Natural killer cell (primary cell): ENCODE measurements at regions not wholly inside any gene's neighbourhood (a gene's known extent, or its start where the extent isn't known, plus 50 kb on each side); places are given as distances from the start of the nearest gene placed in this dataset.

ENCODE experiments used
- ATAC-seq, 3 donors: fragments of 150-1000 bp in 2 of 3; fragments of 200-7000 bp in 1 of 3; cut with Tn5 transposase; 1 replicate in 1 of 3; 2 replicates in 2 of 3; pipeline ENCODE4 v1.10.0; 2021; ENCODE audit warnings: mild to moderate bottlenecking in 2 of 3, moderate library complexity in 2 of 3
- DNase-seq, 2 donors: peaks; one replicate each; pipeline versions ENCODE4 v3.0.0 to v3.0.0-alpha.2; 2013 to 2021; ENCODE audit warnings: mixed read lengths in 1 of 2
- H3K27ac ChIP-seq: one replicate; pipeline ENCODE4 v1.5.1; 2013; ENCODE audit warnings: mild to moderate bottlenecking, low read length
- H3K27me3 ChIP-seq: one replicate; pipeline ENCODE4 v1.6.1; 2013; ENCODE audit warnings: low read length; ENCODE audit not compliant: control insufficient read depth, insufficient read depth
- H3K36me3 ChIP-seq: one replicate; pipeline ENCODE4 v1.6.1; 2013; ENCODE audit warnings: low read length; ENCODE audit not compliant: control insufficient read depth, insufficient read depth
- H3K4me1 ChIP-seq: one replicate; pipeline ENCODE4 v1.6.1; 2013; ENCODE audit warnings: low read length; ENCODE audit not compliant: control insufficient read depth, insufficient read depth
- H3K4me3 ChIP-seq: one replicate; pipeline ENCODE4 v1.5.1; 2013; ENCODE audit warnings: low read length
- H3K9me3 ChIP-seq: one replicate; pipeline ENCODE4 v1.6.1; 2013; ENCODE audit warnings: low read length; ENCODE audit not compliant: control insufficient read depth, insufficient read depth
- H3K27ac Mint-ChIP-seq, 2 donors: one replicate each; pipeline ENCODE4 v1.8.0; 2022; ENCODE audit warnings: mild to moderate bottlenecking in 2 of 2, mixed read lengths in 2 of 2, moderate library complexity in 1 of 2
- H3K27me3 Mint-ChIP-seq, 2 donors: one replicate each; pipeline ENCODE4 v1.8.0; 2022; ENCODE audit warnings: low read depth in 2 of 2, mixed read lengths in 2 of 2
- H3K36me3 Mint-ChIP-seq: one replicate; pipeline ENCODE4 v1.8.0; 2022; ENCODE audit warnings: mixed read lengths
- H3K4me1 Mint-ChIP-seq, 2 donors: one replicate each; pipeline ENCODE4 v1.8.0; 2022; ENCODE audit warnings: mixed read lengths in 2 of 2
- H3K4me3 Mint-ChIP-seq: one replicate; pipeline ENCODE4 v1.8.0; 2022; ENCODE audit warnings: mild to moderate bottlenecking, moderate library complexity, mixed read lengths
- H3K9me3 Mint-ChIP-seq, 2 donors: one replicate each; pipeline ENCODE4 v1.8.0; 2022; ENCODE audit warnings: mixed read lengths in 2 of 2
- WGBS: methylation state at CpG from one replicate; pipeline ENCODE4 v1.1.7; 2013; ENCODE audit warnings: missing lambda C conversion rate; ENCODE audit not compliant: insufficient coverage; 5-methylcytosine and 5-hydroxymethylcytosine counted together
- intact Hi-C: fragments of 100-400 bp; cut with micrococcal nuclease; formaldehyde crosslinking; loops from one replicate; pipeline ENCODE4 v1.14.2; 2022
- TF ChIP-seq, protein P1 (sequence below): fragments of 200-600 bp; IDR thresholded peaks from one replicate; pipeline ENCODE4 v1.8.0; 2022; ENCODE audit warnings: antibody characterized with exemption

DNA sequence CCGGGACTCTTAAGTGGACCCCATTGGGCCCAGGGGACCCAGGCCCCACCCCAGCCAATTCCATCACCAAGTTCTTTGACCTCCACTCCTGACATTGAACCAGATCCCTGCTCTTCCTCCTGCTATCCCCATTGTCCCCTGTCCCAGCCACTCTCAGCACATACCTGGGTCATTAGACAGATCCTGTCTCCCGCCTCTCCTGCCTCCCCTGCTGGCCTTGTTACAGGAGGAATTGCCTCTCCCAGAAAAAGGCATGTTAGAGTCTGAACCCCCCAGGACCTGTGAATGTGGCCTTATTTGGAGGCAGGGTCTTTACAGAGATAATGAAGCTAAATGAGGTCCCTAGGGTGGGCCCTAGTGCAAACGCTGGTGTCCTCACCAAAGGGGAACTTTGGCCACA, 301.9 kb downstream of the NPHP4 start:
- Mint-ChIP-seq H3K9me3 (no peaks in the 10 kb centered on the region), H3K27ac (no peak overlapping the region), H3K36me3 (no peaks in the 10 kb centered on the region), H3K27me3 (peaks cover 0 to 11% of the 10 kb centered on the region in 2 donors), H3K4me3 (no peak overlapping the region), H3K4me1 (no peaks in the 10 kb centered on the region)
- no peaks in the 10 kb centered on the region for H3K9me3 ChIP-seq
- DNase-seq (no peak), ATAC-seq (no peak)
- no peak overlapping the region for H3K4me3 ChIP-seq
- intact Hi-C loops, result no loop called here
- no peak overlapping the region for H3K27ac ChIP-seq
- WGBS, result 90% methylated on average over 3 of the region's 3 CpGs
- no peaks in the 10 kb centered on the region for H3K36me3 ChIP-seq
- TF ChIP-seq, protein P1, sequence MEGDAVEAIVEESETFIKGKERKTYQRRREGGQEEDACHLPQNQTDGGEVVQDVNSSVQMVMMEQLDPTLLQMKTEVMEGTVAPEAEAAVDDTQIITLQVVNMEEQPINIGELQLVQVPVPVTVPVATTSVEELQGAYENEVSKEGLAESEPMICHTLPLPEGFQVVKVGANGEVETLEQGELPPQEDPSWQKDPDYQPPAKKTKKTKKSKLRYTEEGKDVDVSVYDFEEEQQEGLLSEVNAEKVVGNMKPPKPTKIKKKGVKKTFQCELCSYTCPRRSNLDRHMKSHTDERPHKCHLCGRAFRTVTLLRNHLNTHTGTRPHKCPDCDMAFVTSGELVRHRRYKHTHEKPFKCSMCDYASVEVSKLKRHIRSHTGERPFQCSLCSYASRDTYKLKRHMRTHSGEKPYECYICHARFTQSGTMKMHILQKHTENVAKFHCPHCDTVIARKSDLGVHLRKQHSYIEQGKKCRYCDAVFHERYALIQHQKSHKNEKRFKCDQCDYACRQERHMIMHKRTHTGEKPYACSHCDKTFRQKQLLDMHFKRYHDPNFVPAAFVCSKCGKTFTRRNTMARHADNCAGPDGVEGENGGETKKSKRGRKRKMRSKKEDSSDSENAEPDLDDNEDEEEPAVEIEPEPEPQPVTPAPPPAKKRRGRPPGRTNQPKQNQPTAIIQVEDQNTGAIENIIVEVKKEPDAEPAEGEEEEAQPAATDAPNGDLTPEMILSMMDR, result no peak
- H3K27me3 ChIP-seq, result no peaks in the 10 kb centered on the region
- no peaks in the 10 kb centered on the region for H3K4me1 ChIP-seq

- peaks cover 0 to 4% of the 10 kb centered on the region in 2 donors for H3K27me3 Mint-ChIP-seq
- no peak overlapping the region for H3K27ac ChIP-seq
- TF ChIP-seq, protein P1, result no peak
- ATAC-seq (no peak), DNase-seq (no peak)
- no peak overlapping the region for H3K27ac Mint-ChIP-seq
- no peaks in the 10 kb centered on the region for H3K36me3 ChIP-seq
- no peaks in the 10 kb centered on the region for H3K9me3 Mint-ChIP-seq
- H3K4me3 Mint-ChIP-seq, result no peak overlapping the region
- 81% methylated on average over 26 of the region's 28 CpGs for WGBS
- H3K36me3 Mint-ChIP-seq, result no peaks in the 10 kb centered on the region
- H3K4me1 ChIP-seq, result no peaks in the 10 kb centered on the region
- intact Hi-C loops, result no loop called here
- H3K27me3 ChIP-seq, result no peaks in the 10 kb centered on the region
- H3K9me3 ChIP-seq, result no peaks in the 10 kb centered on the region
- H3K4me3 ChIP-seq, result no peak overlapping the region
- H3K4me1 Mint-ChIP-seq, result no peaks in the 10 kb centered on the region
These were observed 303.8 kb downstream of the NPHP4 start for GRCh38 chr1:5688081-5689077.

DNA sequence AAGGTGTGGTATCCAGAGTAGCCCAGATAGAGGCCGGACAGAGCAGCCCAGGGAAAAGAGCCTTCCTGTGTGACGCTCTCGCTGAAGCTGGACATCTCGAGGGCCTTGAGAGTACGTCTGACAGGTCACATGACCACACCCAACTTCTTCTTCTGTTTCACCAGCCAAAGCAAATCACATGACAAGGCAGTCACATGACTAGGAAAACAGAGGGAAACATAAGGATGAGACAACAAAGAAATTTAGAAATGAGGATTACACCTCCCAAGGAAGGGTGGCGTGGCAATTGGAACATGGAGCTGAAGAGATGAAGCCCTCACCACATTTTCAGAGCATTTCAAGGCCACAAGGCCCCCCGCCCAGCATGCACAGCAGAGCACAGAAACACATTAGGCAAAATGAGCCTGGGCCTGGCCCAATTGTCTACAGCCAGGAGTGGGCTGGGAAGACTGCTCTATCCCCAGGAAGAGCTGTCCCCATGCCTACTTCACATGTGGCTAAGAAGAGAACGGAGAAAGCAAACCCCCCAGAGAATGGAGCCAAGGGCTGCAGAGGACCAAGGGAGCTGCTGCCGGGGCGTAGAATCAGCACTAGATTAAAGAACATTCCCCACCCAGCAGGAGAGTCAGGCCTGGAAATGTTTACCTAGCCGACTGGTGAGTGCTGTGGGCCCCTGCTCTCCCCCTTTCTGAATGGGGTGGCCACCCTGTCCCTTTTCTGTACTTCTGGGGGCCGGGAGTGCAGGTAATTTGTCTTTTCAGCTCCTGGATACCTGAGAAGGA, 305.1 kb downstream of the NPHP4 start:
- H3K27me3 Mint-ChIP-seq, result no peaks in the 10 kb centered on the region
- H3K4me1 Mint-ChIP-seq, result no peaks in the 10 kb centered on the region

More for the DNA sequence above, 305.1 kb downstream of the NPHP4 start:
- no peaks in the 10 kb centered on the region for H3K27me3 ChIP-seq
- H3K4me3 ChIP-seq, result no peak overlapping the region
- no peak for DNase-seq
- H3K9me3 ChIP-seq, result no peaks in the 10 kb centered on the region
- H3K27ac Mint-ChIP-seq, result no peak overlapping the region
- TF ChIP-seq, protein P1, result no peak
- H3K36me3 ChIP-seq, result no peaks in the 10 kb centered on the region
- 91% methylated on average over 12 of the region's 12 CpGs for WGBS
- intact Hi-C loops, result no loop called here
- no peaks in the 10 kb centered on the region for H3K4me1 ChIP-seq
- H3K9me3 Mint-ChIP-seq, result no peaks in the 10 kb centered on the region
- no peak overlapping the region for H3K4me3 Mint-ChIP-seq
- H3K27ac ChIP-seq, result no peak overlapping the region
- no peak for ATAC-seq
- no peaks in the 10 kb centered on the region for H3K36me3 Mint-ChIP-seq
